ENCODE measurements at regions not wholly inside any gene's neighbourhood (a gene's known extent, or its start where the extent isn't known, plus 50 kb on each side); places are given as distances from the start of the nearest gene placed in this dataset.

GRCh38 chr5:107232788-107233187 is 437.9 kb downstream of the EFNA5 start:
- Histone ChIP-seq H3K27me3 (ENCODE audit: insufficient read depth, low read length) (no peaks in the 10 kb centered on the region), H3K4me2 (ENCODE audit: low read length) (no peak overlapping the region), H3K9me2 (ENCODE audit: low read depth, low read length) (no peaks in the 10 kb centered on the region), H3K4me1 (ENCODE audit: insufficient read depth, low read length, severe bottlenecking) (peaks cover 10% of the 10 kb centered on the region), H3K36me3 (ENCODE audit: insufficient read depth, low read length) (no peaks in the 10 kb centered on the region), H3K27ac (ENCODE audit: low read depth, low read length, poor library complexity, severe bottlenecking) (no peak overlapping the region), H3K79me2 (ENCODE audit: insufficient read depth, low read length) (no peaks in the 10 kb centered on the region), H2AFZ (ENCODE audit: low read length) (no peak overlapping the region), H3K9me3 (ENCODE audit: low read length) (no peaks in the 10 kb centered on the region), H3F3A (ENCODE audit: insufficient read depth, low read length) (no peaks in the 10 kb centered on the region), H3K9ac (ENCODE audit: low read length) (no peak overlapping the region), H3K4me3 (ENCODE audit: low read depth, low read length, poor library complexity, severe bottlenecking) (no peak overlapping the region), H4K20me1 (ENCODE audit: insufficient read depth, low read length) (no peaks in the 10 kb centered on the region)
- TF ChIP-seq EZH2 (IDR thresholded peaks at IDR 0.05; ENCODE audit: borderline replicate concordance, low read length) (no peak), CTCF (IDR thresholded peaks at IDR 0.05; ENCODE audit: low read length) (no peak)

GRCh38 chr5:107232293-107232692 is 438.4 kb downstream of the EFNA5 start:
- Histone ChIP-seq H3K9me2 (ENCODE audit: low read depth, low read length) (no peaks in the 10 kb centered on the region), H3K79me2 (ENCODE audit: insufficient read depth, low read length) (no peaks in the 10 kb centered on the region), H3K4me2 (ENCODE audit: low read length) (no peak overlapping the region), H3K36me3 (ENCODE audit: insufficient read depth, low read length) (no peaks in the 10 kb centered on the region), H4K20me1 (ENCODE audit: insufficient read depth, low read length) (no peaks in the 10 kb centered on the region), H3K9ac (ENCODE audit: low read length) (no peak overlapping the region), H3K4me3 (ENCODE audit: low read depth, low read length, poor library complexity, severe bottlenecking) (no peak overlapping the region), H2AFZ (ENCODE audit: low read length) (no peak overlapping the region), H3K9me3 (ENCODE audit: low read length) (no peaks in the 10 kb centered on the region), H3K27ac (ENCODE audit: low read depth, low read length, poor library complexity, severe bottlenecking) (no peak overlapping the region), H3K27me3 (ENCODE audit: insufficient read depth, low read length) (no peaks in the 10 kb centered on the region), H3F3A (ENCODE audit: insufficient read depth, low read length) (no peaks in the 10 kb centered on the region), H3K4me1 (ENCODE audit: insufficient read depth, low read length, severe bottlenecking) (peaks cover 10% of the 10 kb centered on the region)
- no peak for TF ChIP-seq EZH2 (IDR thresholded peaks at IDR 0.05; ENCODE audit: borderline replicate concordance, low read length)
- TF ChIP-seq CTCF (IDR thresholded peaks at IDR 0.05; ENCODE audit: low read length), result no peak

- H3K4me1 ChIP-seq (ENCODE audit: insufficient read depth, low read length, severe bottlenecking), result peaks cover 10% of the 10 kb centered on the region
- H3K9me3 ChIP-seq (ENCODE audit: low read length), result no peaks in the 10 kb centered on the region
- H3K4me2 ChIP-seq (ENCODE audit: low read length), result no peak overlapping the region
- H3K27me3 ChIP-seq (ENCODE audit: insufficient read depth, low read length), result no peaks in the 10 kb centered on the region
- no peak overlapping the region for H3K27ac ChIP-seq (ENCODE audit: low read depth, low read length, poor library complexity, severe bottlenecking)
- TF ChIP-seq CTCF (IDR thresholded peaks at IDR 0.05; ENCODE audit: low read length) (no peak), EZH2 (IDR thresholded peaks at IDR 0.05; ENCODE audit: borderline replicate concordance, low read length) (no peak)
- H3K9ac ChIP-seq (ENCODE audit: low read length), result no peak overlapping the region
- no peaks in the 10 kb centered on the region for H3F3A ChIP-seq (ENCODE audit: insufficient read depth, low read length)
- no peaks in the 10 kb centered on the region for H3K79me2 ChIP-seq (ENCODE audit: insufficient read depth, low read length)
- H3K9me2 ChIP-seq (ENCODE audit: low read depth, low read length), result no peaks in the 10 kb centered on the region
- no peaks in the 10 kb centered on the region for H4K20me1 ChIP-seq (ENCODE audit: insufficient read depth, low read length)
- H3K4me3 ChIP-seq (ENCODE audit: low read depth, low read length, poor library complexity, severe bottlenecking), result no peak overlapping the region
- H3K36me3 ChIP-seq (ENCODE audit: insufficient read depth, low read length), result no peaks in the 10 kb centered on the region
- H2AFZ ChIP-seq (ENCODE audit: low read length), result no peak overlapping the region
These were observed 439.5 kb downstream of the EFNA5 start for GRCh38 chr5:107231191-107231590.
